Activated T-cell treated with anti-CD3 and anti-CD28 coated beads, Interleukin-2, amount 50 U/mL, for 48 hours (primary cell): ENCODE measurements at regions not wholly inside any gene's neighbourhood (a gene's known extent, or its start where the extent isn't known, plus 50 kb on each side); places are given as distances from the start of the nearest gene placed in this dataset.
"Not testable (repeated sequence)": the region's sequence is repeated elsewhere in the genome, so short reads cannot be mapped to it uniquely, and the experiment has no call there.

ENCODE experiments used
- DNase-seq, 2 experiments: peaks; one replicate each; pipeline ENCODE4 v3.0.0-alpha.2; 2020

- DNase-seq: no peak
These were observed 227.6 kb upstream of the EXOC2 start for GRCh38 chr6:920512-920911.

DNA sequence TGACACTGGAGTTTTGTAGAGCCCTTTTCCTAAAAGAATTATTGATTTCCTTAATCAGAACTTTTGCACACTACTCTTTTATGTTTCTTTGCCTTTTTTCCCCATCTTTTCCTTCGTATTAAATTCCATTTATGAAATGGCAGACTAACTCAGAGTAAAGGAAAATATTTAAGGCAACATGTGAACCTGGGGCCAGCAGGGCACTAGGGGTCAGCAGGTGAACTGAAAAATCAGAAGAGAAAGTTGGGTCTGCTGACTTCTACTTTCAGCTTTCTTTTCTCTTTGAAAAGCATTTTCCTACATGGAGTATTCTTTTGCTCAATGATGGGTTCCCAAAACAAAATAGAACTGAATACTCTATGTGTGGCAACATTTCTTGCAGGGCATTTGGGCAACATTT lies 226.6 kb upstream of the EXOC2 start:
- DNase-seq: no peak

DNA sequence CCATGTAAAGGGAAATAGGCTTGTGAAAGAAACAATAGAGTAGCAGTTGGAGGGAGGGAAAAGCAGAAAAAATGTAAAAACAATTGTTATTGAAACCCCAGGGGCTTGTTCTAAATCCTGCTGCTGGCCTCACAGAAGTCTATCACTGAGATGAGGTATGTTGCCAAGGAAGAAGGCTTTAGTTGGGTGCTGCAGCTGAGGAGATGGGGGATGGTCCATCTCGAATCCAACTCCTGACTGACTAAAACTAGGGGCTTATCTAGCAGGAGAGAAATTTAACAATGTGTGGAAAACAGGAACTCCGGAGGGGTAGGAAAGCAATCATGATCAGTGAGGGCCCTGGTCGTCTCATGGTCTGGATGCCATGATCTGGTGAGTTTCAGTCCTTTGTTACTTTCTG lies 225.0 kb upstream of the EXOC2 start:
- no peak for DNase-seq

DNA sequence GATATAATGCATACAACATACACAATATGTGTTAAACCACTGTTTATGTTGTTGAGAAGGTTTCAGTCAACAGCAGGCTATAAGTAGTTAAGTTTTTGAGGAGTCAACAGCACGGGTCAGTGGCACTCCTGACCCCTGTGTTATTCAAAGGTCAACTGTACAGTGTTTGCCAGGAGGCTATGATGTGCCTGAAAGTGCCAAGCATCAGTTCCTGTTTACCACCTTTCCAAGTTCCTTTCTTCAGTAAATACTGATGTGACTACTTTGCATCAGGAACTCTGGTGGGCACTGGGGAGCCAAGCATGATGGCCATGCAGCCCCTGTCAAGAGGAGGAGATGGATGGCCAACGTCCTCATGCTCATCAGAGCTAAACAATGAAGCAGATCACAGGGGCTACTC lies 224.4 kb upstream of the EXOC2 start:
- DNase-seq: no peak

- DNase-seq: no peak
These were observed 223.2 kb upstream of the EXOC2 start for GRCh38 chr6:916131-916530.

DNA sequence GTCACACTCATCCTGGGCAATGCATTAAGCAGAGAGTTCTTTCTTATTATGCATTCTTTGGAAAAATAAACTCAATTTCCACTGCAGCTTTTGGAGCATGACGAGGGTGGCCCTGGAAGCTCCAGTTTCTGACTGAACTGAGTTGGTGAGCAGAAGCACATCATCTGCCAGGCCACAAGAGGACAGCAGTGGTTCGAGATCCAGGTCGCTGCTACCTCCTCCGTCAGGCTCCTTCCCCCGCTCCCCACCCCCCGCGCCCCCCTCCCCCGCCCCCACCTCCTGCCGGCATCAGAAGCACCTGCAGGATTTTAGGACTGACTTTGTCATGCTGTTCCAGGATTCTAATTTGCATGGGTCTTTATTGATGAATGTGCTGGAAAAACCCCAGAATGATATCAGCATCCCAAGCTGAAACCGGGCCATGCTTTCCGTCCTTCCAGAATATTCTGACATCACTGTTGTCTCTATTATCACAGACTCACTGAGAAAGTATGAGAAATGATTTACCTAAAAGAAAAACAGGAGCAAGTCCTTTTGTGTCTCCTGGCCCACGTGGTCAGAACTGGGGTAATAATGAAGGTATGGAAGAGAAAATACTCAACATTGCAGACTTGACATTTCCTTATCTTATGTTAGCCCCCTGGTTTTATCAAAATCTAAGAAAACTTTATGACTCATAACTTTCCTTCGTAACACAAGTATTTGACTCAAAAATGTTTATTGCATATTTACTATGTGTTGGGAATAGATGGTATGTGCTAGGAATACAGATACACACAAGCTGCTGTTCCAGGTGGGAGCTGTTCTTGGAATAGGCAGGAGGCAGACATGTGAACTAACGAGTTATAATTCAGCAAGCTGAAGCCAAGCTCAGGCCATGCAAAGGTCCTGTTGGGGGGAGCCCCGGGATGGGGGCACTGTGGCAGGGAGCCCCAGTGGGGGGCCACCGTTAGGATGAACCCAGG lies 220.2 kb upstream of the EXOC2 start:
- DNase-seq: no peak

GRCh38 chr6:907928-908327 lies 215.0 kb upstream of the EXOC2 start:
- DNase-seq: no peak

DNA sequence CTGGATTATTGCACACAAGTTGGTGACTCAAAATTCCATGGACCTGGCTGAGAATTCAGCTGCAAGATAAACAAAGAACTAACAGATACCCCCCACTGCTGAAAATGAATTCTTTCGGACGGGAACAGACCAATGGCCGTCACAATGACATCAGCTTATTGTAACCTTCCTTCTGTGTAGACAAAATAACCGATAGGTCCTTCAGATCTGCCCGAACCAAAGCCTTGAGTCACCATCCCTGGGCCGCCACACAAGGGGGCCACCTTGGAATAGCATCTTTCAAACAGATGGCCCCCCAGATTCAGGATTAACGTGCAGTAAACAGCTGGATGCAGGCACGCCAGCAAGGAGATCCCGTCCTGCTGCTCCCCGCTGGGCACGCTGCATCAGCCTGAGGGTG lies 214.0 kb upstream of the EXOC2 start:
- no peak for DNase-seq

- DNase-seq: no peak
These were observed 212.6 kb upstream of the EXOC2 start for GRCh38 chr6:905556-905955.

DNA sequence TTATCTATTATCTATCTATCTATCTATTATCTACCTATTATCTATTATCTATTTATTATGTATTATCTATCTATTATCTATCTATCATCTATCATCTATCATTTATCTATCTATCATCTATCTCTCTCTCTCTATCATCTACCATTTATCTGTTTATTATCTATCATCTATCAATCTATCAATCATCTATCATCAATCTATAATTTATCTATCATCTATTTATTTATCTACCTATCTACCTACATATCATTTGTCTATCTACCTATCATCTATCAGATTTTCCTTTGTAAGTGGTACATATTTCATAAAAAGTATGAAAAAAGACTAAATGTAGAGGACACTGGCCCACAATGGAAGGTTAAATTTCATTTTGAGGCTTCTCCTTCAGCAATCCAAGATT lies 212.1 kb upstream of the EXOC2 start:
- DNase-seq: no peak

DNA sequence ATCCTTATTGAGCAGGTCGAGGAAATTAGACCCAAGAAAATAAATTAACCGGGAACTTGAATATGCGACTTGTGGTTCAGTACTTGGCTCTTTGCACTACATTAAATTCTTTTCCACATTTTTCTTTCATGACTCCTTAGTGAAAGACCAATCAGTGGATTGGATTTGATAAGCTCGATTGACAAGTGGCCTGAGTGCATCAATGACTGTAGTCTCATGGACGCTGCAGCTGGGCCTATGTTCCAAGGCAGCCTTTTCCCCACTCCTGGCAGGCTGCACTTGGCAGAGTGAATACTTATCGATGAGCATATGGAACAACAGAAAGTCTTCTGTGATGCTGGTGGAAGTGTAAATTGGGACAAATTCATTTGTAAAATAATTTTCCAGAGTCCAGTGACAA lies 210.8 kb upstream of the EXOC2 start:
- no peak for DNase-seq

- no peak for DNase-seq
These were observed 208.9 kb upstream of the EXOC2 start for GRCh38 chr6:901696-902460.

DNA sequence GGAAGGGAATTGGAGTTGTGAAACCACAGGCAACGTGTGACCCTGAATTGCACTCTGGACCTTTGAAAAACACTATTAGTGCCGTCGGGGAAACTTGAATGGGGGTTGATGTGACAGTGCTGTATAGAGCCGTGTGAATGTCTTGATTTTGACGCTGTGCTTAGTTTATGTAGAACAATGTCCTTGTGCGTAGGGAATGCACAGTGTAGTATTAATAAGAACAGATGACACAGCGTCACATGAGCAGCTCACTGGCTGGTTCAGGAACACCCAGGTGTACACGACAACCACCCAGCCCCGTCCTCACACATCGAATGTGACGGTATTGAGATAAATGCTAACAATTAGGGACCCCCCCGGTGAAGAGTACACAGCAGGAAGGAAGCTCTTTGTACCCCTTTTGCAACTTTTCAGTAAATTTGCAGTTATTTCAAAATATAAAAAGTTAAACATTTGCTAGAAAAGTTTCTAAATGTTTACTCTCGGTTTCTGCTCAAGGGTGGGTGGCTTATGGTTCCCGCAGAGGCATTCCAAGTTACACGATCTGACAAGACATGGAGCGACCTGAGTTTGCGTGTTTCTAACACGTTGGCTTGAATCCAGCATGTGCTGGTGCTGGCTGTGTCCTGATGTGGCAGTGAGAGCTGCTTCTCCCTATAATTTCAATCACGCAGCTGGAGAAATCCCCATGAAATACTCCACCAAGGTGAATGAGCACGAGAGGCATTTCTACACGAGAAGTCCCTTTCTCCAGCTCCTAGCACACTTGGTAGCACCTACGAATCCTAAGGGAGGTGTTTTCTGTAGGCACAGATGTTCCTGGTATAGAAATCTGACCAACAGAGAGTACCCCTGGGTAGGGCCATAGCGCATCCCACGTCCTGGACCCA lies 208.0 kb upstream of the EXOC2 start:
- no peak for DNase-seq

- DNase-seq: no peak
These were observed 204.7 kb upstream of the EXOC2 start for GRCh38 chr6:897528-898207.

DNA sequence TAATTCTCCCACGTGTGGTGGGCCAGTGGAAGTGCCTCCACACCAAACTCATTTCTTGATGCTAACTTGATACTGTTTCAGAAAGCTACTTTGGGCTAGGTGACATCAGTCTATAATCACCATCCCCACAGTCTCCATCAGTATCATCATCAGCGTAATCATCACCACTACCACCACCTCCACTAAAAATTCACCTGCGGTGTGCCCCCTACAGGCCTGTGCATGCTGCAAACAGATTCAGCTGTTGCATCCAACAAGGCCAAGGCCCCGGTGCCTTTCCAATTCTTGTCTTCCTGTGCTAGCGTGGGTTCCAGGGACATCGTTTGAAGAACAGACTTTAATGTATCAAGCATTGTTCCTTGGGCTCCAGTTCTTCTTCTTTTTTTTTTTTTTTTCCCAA lies 201.3 kb upstream of the EXOC2 start:
- peak in 1 of 2 experiments; percentile 28 for DNase-seq

DNA sequence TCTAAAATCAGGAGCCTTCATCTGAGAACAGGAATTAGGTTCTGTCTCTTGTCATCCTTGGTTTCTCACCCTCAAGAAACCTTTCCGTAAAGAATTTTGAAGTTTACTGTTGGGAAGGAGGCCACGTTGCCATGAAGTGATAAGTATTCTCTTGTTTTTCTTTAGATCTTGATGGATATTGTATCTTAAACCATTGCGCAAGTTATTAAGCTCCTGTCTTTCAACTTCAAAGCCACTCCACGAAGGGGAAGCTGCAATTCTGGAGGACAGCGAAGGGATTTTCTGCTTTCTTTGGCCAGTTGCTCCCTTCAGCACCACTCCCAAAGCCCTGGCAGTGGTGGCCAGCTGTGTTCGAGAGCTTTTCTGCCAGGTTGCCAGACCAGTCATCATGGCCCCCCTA lies 198.1 kb upstream of the EXOC2 start:
- no peak for DNase-seq

DNA sequence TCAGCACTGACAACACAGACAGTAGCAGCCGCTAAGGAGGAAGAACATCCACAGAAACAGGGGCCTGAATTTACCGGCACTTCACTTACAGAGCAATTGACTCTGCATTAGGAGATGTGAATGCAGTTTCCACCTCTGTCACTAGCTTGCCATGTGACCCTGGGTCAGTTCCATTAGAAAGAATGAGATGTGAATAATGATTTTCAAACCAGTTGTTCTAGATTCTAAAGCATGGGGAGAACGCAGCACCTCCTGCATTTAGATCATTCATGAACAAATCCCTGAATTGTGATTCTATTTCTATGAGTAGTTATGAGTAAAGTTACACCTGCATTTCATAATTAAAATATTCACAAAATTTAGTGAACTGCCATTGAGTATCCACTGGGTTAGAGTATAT lies 197.3 kb upstream of the EXOC2 start:
- no peak for DNase-seq

DNA sequence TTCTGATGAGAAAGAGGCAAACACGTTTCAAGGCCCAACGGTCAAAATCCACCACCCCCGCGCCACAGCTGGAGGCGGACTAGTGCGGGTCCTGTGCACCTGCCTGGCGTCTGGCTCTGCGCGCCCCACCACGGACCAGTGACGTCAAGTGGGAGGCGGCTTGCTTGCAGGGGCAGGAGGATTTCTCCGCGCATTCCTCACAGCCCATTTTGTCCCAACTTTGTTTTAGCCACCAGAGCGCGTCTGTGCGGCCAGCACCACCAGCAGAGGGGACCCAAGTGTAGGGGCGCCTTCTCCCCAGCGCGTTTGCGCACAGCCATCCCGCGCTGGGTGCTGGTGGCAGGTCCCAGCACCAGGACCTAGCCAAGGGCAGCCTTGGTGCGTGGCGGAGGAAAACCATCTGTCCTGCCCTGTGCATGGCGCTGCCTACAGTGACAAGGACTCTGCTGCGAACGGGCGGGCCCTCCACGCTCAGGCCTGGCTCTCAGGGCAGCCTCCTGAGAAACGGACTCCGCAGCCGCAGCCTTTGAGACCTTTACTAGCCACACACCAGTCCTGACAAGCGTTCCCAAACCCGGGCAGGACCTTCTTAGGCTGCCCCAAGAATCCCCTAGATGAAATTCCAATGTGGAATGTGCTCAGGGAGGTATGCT lies 194.8 kb upstream of the EXOC2 start:
- no peak for DNase-seq

DNA sequence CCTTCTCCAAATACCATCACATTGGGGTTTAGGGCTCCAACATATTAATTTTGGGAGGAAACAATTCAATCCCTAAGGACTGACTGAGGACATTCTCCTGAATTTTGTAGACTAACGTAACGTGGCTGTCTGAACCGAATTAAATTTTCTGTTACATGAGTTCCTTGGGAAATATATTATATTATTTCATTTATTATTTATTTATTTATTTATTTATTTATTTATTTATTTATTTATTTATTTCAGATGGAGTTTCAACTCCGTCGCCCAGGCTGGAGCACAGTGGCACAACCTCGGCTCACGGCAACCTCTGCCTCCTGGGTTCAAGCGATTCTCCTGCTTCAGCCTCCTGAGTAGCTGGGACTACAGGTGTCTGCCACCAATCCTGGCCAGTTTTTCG lies 193.2 kb upstream of the EXOC2 start:
- not testable (repeated sequence) for DNase-seq

- DNase-seq: no peak
These were observed 192.2 kb upstream of the EXOC2 start for GRCh38 chr6:885051-885590.

GRCh38 chr6:884570-884969 lies 191.6 kb upstream of the EXOC2 start:
- DNase-seq: no peak
